NCI-H748 (cell line): ENCODE measurements at regions not wholly inside any gene's neighbourhood (a gene's known extent, or its start where the extent isn't known, plus 50 kb on each side); places are given as distances from the start of the nearest gene placed in this dataset.
"Not testable (repeated sequence)": the region's sequence is repeated elsewhere in the genome, so short reads cannot be mapped to it uniquely, and the experiment has no call there.

Source experiments
- DNase-seq: peaks from one replicate; lab custom pipeline; 2025; ENCODE audit not compliant: unreplicated experiment; lab: John Stamatoyannopoulos, UW

GRCh38 chr11:67776852-67777520 is 102.6 kb upstream of the ALDH3B2 start:
- DNase-seq: no peak

DNA sequence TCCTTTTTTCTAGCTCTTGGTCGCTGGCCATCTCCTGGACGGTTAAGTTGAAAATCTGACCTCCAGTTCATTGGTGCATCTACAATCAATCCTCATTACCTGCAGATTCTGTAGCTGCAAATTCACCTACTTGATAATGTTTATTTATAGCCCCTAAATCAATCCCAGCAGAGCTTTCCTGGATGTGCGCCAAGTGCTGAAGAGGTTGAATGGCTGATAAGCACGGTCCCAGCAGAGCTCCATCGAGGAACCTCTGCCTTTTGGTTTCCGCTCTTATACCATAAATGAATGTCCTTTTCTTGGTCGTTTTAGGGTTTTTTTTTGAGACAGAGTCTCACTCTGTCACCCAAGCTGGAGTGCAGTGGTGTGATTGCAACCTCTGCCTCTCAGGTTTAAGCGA is 99.8 kb upstream of the ALDH3B2 start:
- peak; percentile 89 for DNase-seq

- not testable (repeated sequence) for DNase-seq
Measured at GRCh38 chr11:67768001-67768730, 93.7 kb upstream of the ALDH3B2 start.

DNA sequence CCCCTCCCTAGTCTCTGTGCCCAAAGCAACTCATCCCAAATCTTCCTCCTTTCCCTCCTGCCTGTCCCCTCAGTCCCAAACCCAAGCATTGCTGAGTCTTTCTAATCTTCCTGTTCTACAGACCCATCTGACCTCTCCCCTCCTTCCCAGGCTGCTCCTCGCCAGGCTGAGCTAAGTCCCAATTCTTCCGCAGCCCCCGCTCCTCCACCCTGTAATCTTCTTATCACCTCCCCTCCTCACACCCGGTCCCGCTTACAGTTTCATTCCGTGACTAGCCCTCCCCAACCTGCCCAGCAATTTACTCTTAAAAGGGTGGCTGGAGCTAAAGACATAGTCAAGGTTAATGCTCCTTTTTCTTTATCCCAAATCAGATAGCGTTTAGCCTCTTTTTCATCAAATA is 86.8 kb upstream of the ALDH3B2 start:
- not testable (repeated sequence) for DNase-seq

DNA sequence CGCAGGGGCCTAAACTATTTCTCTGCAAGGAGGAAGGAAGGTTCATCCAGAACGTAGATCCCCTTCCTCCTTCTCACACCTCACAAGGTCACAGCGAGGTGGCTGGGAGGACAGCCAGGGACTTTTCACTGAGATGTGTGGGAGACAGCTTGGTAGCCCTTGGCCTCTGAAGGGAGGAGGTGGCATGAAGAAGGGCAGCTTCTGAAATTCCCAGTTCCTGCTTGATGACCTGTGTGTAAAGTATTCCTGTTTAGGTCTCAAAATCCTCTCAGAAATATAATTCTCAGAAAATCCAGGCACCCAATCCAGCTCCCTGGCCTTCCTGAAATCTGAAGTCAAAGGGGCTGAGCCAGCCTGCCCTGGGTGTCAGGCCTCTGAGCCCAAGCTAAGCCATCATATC is 84.9 kb upstream of the ALDH3B2 start:
- DNase-seq: not testable (repeated sequence)

GRCh38 chr11:67758467-67758866 is 84.0 kb upstream of the ALDH3B2 start:
- DNase-seq: not testable (repeated sequence)

- not testable (repeated sequence) for DNase-seq
Measured at GRCh38 chr11:67758009-67758408, 83.6 kb upstream of the ALDH3B2 start.

GRCh38 chr11:67753820-67754219 is 79.4 kb upstream of the ALDH3B2 start:
- DNase-seq: not testable (repeated sequence)

DNA sequence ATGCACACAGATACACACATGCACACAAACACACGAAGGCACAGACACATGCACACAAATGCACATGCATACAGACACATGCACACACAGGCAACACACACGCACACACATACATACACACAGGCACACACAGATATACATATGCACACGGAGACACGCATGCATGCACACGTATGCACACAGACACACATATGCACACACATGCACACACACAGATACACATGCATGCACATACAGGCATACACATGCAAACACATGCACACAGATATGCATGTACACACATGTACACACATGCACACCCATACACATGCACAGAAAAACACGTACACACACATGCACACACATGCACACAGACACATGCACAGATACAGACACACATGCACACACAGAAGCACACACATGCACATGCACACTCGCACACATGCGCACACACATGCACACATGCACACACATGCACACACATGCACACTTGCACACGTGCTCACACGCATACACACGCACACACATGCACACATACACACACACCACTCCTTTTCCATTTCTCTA is 70.8 kb upstream of the ALDH3B2 start:
- DNase-seq: no peak

DNA sequence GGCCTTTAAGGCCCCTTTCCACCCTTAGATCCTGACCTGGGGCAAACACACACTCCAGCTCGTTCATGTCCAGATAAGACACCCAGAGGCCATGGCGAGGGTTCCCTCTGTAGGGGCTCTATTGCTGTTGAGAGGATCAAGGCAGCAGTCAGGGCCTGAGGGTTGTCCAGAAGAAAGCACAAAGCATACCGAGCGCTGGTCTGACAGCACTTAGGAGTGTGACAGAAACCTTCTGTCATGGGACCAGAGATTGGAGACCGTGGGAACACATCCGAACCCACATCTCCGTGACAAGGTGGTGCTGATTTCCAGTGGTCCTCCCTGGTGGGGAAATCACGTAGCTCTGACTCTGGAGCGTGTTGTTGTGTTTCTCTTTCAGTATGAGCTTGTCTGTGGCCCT is 69.8 kb upstream of the ALDH3B2 start:
- DNase-seq: not testable (repeated sequence)

DNA sequence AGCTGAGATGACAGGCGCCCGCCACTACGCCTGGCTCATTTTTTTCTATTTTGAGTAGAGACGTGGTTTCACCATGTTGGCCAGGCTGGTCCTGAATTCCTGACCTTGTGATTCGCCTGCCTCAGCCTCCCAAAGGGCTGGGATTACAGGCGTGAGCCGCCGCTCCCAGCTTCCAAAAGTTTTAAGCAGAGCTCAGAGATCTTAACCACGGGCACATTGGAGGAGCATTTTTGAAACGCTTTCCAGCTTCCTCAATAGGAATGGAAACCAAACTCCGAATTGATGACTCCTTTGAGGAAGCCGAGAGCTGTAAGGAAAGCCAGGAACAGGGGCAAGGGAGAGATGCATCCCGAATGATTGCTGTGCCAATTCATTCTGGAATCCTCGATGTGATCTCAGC is 63.8 kb upstream of the ALDH3B2 start:
- DNase-seq: not testable (repeated sequence)

GRCh38 chr11:67737562-67738080 is 63.2 kb upstream of the ALDH3B2 start:
- not testable (repeated sequence) for DNase-seq

GRCh38 chr11:67732045-67732787 is 57.8 kb upstream of the ALDH3B2 start:
- DNase-seq: no peak

- DNase-seq: peak; percentile 43
Measured at GRCh38 chr11:67731583-67731982, 57.2 kb upstream of the ALDH3B2 start.

- not testable (repeated sequence) for DNase-seq
Measured at GRCh38 chr11:67728163-67728571, 53.7 kb upstream of the ALDH3B2 start.

GRCh38 chr11:67727066-67728040 is 52.9 kb upstream of the ALDH3B2 start:
- DNase-seq: not testable (repeated sequence)
